H9 (cell line): ENCODE measurements at regions not wholly inside any gene's neighbourhood (a gene's known extent, or its start where the extent isn't known, plus 50 kb on each side); places are given as distances from the start of the nearest gene placed in this dataset.

ENCODE experiments used
- DNase-seq: peaks from one replicate; pipeline ENCODE4 v3.0.0-alpha.2; 2017
- H2AFZ ChIP-seq: one replicate; pipeline ENCODE4 v1.6.1; 2013; ENCODE audit warnings: mild to moderate bottlenecking, low read length, control low read depth, moderate library complexity
- H2AK5ac ChIP-seq: 2 replicates; pipeline ENCODE4 v1.6.1; 2013; ENCODE audit warnings: low read length, control low read depth, mixed read lengths; ENCODE audit not compliant: insufficient read length
- H2BK120ac ChIP-seq: one replicate; pipeline ENCODE4 v1.6.1; 2013; ENCODE audit warnings: low read depth, mild to moderate bottlenecking, low read length, control low read depth, inconsistent platforms; ENCODE audit not compliant: poor library complexity, severe bottlenecking
- H2BK12ac ChIP-seq: 2 replicates; pipeline ENCODE4 v1.6.1; 2013; ENCODE audit warnings: low read length, control low read depth, mixed read lengths, low read depth; ENCODE audit not compliant: insufficient read length
- H2BK15ac ChIP-seq: 2 replicates; pipeline ENCODE4 v1.6.1; 2013; ENCODE audit warnings: low read depth, low read length, control low read depth
- H2BK20ac ChIP-seq: one replicate; pipeline ENCODE4 v1.6.1; 2013; ENCODE audit warnings: low read depth, mild to moderate bottlenecking, low read length, control low read depth, inconsistent platforms; ENCODE audit not compliant: poor library complexity, severe bottlenecking
- H2BK5ac ChIP-seq: 2 replicates; pipeline ENCODE4 v1.6.1; 2013; ENCODE audit warnings: low read length, control low read depth, mixed read lengths; ENCODE audit not compliant: insufficient read length
- H3K14ac ChIP-seq: 2 replicates; pipeline ENCODE4 v1.6.1; 2013; ENCODE audit warnings: low read length, control low read depth; ENCODE audit not compliant: insufficient read depth
- H3K18ac ChIP-seq: 2 replicates; pipeline ENCODE4 v1.6.1; 2013; ENCODE audit warnings: low read depth, mild to moderate bottlenecking, mixed read lengths, low read length, control low read depth; ENCODE audit not compliant: insufficient read length
- H3K23ac ChIP-seq: 2 replicates; pipeline ENCODE4 v1.6.1; 2013; ENCODE audit warnings: low read length, control low read depth, mixed read lengths, low read depth; ENCODE audit not compliant: insufficient read length
- H3K23me2 ChIP-seq: 2 replicates; pipeline ENCODE4 v1.6.1; 2013; ENCODE audit warnings: low read depth, mild to moderate bottlenecking, mixed read lengths, low read length, control low read depth; ENCODE audit not compliant: insufficient read length, poor library complexity, severe bottlenecking
- H3K27ac ChIP-seq: 2 replicates; pipeline ENCODE4 v1.5.1; 2013; ENCODE audit warnings: low read length, control low read depth, mixed read lengths, low read depth; ENCODE audit not compliant: insufficient read length
- H3K27me3 ChIP-seq: 2 replicates; pipeline ENCODE4 v1.6.1; 2013; ENCODE audit warnings: low read length, control low read depth, inconsistent platforms; ENCODE audit not compliant: insufficient read depth
- H3K4ac ChIP-seq: 2 replicates; pipeline ENCODE4 v1.6.1; 2013; ENCODE audit warnings: low read depth, mild to moderate bottlenecking, control low read depth, inconsistent platforms, low read length, moderate library complexity
- H3K4me1 ChIP-seq: 2 replicates; pipeline ENCODE4 v1.6.1; 2013; ENCODE audit warnings: low read length, control low read depth, inconsistent platforms; ENCODE audit not compliant: insufficient read depth
- H3K4me2 ChIP-seq: 2 replicates; pipeline ENCODE4 v1.6.1; 2013; ENCODE audit warnings: low read length, control low read depth, mixed read lengths; ENCODE audit not compliant: insufficient read length, insufficient read depth
- H3K56ac ChIP-seq: 2 replicates; pipeline ENCODE4 v1.6.1; 2013; ENCODE audit warnings: low read depth, mild to moderate bottlenecking, mixed read lengths, low read length, control low read depth; ENCODE audit not compliant: insufficient read length
- H3K79me1 ChIP-seq: 2 replicates; pipeline ENCODE4 v1.6.1; 2013; ENCODE audit warnings: low read depth, mild to moderate bottlenecking, moderate library complexity, low read length, control low read depth, inconsistent platforms; ENCODE audit not compliant: insufficient read depth, poor library complexity, severe bottlenecking
- H3K79me2 ChIP-seq: 2 replicates; pipeline ENCODE4 v1.6.1; 2013; ENCODE audit warnings: low read length, control low read depth, inconsistent platforms; ENCODE audit not compliant: insufficient read depth
- H3K9ac ChIP-seq: 2 replicates; pipeline ENCODE4 v1.6.1; 2013; ENCODE audit warnings: low read length, control low read depth, mixed read lengths; ENCODE audit not compliant: insufficient read length; ENCODE audit errors: extremely low read depth
- H3K9me3 ChIP-seq: one replicate; pipeline ENCODE4 v1.6.1; 2013; ENCODE audit warnings: low read depth, low read length, inconsistent platforms; ENCODE audit not compliant: control insufficient read depth
- H3T11ph ChIP-seq: one replicate; pipeline ENCODE4 v1.6.1; 2013; ENCODE audit warnings: mild to moderate bottlenecking, low read length, control low read depth, inconsistent platforms
- H4K20me1 ChIP-seq: one replicate; pipeline ENCODE4 v1.6.1; 2013; ENCODE audit not compliant: control insufficient read depth, insufficient read length, insufficient read depth
- H4K5ac ChIP-seq: 2 replicates; pipeline ENCODE4 v1.6.1; 2013; ENCODE audit warnings: low read depth, mild to moderate bottlenecking, mixed read lengths, low read length, control low read depth; ENCODE audit not compliant: insufficient read length
- H4K8ac ChIP-seq: replicated peaks from 2 replicates; pipeline ENCODE4 v1.6.1; 2013; ENCODE audit warnings: low read length, control low read depth, mixed read lengths, low read depth; ENCODE audit not compliant: insufficient read length
- H4K91ac ChIP-seq: 2 replicates; pipeline ENCODE4 v1.6.1; 2013; ENCODE audit warnings: low read depth, mild to moderate bottlenecking, moderate library complexity, mixed read lengths, low read length, control low read depth; ENCODE audit not compliant: insufficient read length
- H3K27ac Mint-ChIP-seq, 3 experiments: 2 replicates in 2 of 3; 3 replicates in 1 of 3; pipeline ENCODE4 v1.8.0; 2020 to 2021; ENCODE audit warnings: mixed read lengths in 3 of 3, mild to moderate bottlenecking in 1 of 3, moderate library complexity in 1 of 3
- H3K27me3 Mint-ChIP-seq: 2 replicates; pipeline ENCODE4 v1.8.0; 2021; ENCODE audit warnings: low read depth, mild to moderate bottlenecking, moderate library complexity, mixed read lengths
- H3K36me3 Mint-ChIP-seq, 3 experiments: 2 replicates in 2 of 3; 3 replicates in 1 of 3; pipeline ENCODE4 v1.8.0; 2020 to 2021; ENCODE audit warnings: low read depth in 3 of 3, mixed read lengths in 3 of 3; ENCODE audit not compliant: insufficient read depth in 1 of 3
- H3K4me1 Mint-ChIP-seq, 2 experiments: 2 replicates each; pipeline ENCODE4 v1.8.0; 2020; ENCODE audit warnings: mixed read lengths in 2 of 2
- H3K4me3 Mint-ChIP-seq, 2 experiments: 2 replicates in 1 of 2; 3 replicates in 1 of 2; pipeline ENCODE4 v1.8.0; 2020 to 2021; ENCODE audit warnings: mild to moderate bottlenecking in 2 of 2, mixed read lengths in 2 of 2, moderate library complexity in 1 of 2
- H3K9me3 Mint-ChIP-seq, 2 experiments: 2 replicates in 1 of 2; 3 replicates in 1 of 2; pipeline ENCODE4 v1.8.0; 2020; ENCODE audit warnings: mild to moderate bottlenecking in 2 of 2, mixed read lengths in 2 of 2, moderate library complexity in 1 of 2
- WGBS: extraction: QIAGEN DNeasy Blood & Tissue Kit; methylation state at CpG from one replicate; pipeline ENCODE4 v1.1.7; 2013; ENCODE audit warnings: missing lambda C conversion rate, low lambda C conversion rate, mixed read lengths; ENCODE audit not compliant: insufficient read length; ENCODE audit errors: extremely low coverage; 5-methylcytosine and 5-hydroxymethylcytosine counted together
- TF ChIP-seq, protein P1 (sequence below): fragments of 200-600 bp; sonication (generic); conservative IDR thresholded peaks from 3 replicates; pipeline ENCODE4 v1.8.0; 2021; ENCODE audit warnings: antibody characterized with exemption, mild to moderate bottlenecking

DNA sequence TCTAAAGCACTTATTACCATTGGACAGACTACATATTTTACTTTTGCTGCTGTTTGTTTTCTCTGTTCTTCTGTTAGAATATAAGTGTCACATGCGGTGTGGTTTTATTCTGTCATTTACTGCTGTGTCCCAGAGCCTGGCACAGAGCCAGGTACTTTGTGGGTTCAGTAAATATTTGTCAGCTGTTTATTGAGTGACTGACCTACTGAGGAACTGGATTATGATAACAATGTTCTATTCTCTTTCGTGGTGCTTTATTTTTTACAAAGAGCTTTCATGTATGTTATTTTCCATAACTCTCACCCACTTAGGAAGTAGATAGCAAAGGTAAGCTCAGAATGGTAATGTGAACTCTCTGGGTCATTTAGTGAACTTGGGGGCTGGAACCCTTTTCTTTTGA lies 118.8 kb downstream of the RWDD3 start:
- H3K14ac ChIP-seq, result no peak overlapping the region
- no peak overlapping the region for H3K9ac ChIP-seq
- no peak overlapping the region for H3K4me3 Mint-ChIP-seq
- H3K79me2 ChIP-seq, result no peaks in the 10 kb centered on the region
- no peaks in the 10 kb centered on the region for H3K23me2 ChIP-seq
- no peaks in the 10 kb centered on the region for H3K79me1 ChIP-seq
- H3K23ac ChIP-seq, result no peak overlapping the region
- no peak overlapping the region for H3K27ac ChIP-seq
- H2BK12ac ChIP-seq, result no peak overlapping the region
- no peak overlapping the region for H2BK120ac ChIP-seq
- no peak overlapping the region for H3K4me2 ChIP-seq
- TF ChIP-seq, protein P1, sequence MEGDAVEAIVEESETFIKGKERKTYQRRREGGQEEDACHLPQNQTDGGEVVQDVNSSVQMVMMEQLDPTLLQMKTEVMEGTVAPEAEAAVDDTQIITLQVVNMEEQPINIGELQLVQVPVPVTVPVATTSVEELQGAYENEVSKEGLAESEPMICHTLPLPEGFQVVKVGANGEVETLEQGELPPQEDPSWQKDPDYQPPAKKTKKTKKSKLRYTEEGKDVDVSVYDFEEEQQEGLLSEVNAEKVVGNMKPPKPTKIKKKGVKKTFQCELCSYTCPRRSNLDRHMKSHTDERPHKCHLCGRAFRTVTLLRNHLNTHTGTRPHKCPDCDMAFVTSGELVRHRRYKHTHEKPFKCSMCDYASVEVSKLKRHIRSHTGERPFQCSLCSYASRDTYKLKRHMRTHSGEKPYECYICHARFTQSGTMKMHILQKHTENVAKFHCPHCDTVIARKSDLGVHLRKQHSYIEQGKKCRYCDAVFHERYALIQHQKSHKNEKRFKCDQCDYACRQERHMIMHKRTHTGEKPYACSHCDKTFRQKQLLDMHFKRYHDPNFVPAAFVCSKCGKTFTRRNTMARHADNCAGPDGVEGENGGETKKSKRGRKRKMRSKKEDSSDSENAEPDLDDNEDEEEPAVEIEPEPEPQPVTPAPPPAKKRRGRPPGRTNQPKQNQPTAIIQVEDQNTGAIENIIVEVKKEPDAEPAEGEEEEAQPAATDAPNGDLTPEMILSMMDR, result no peak
- H3K27me3 Mint-ChIP-seq, result no peaks in the 10 kb centered on the region; the same call in 1 of the 2 replicates
- H3K36me3 Mint-ChIP-seq, result no peaks in the 10 kb centered on the region
- H2AK5ac ChIP-seq, result no peak overlapping the region
- H3T11ph ChIP-seq, result no peak overlapping the region
- H4K20me1 ChIP-seq, result no peaks in the 10 kb centered on the region
- no peak overlapping the region for H2BK5ac ChIP-seq
- H3K27ac Mint-ChIP-seq, result no peak overlapping the region; a peak in 1 of 7 replicates
- no CpG with 5 or more reads among the region's 2 CpGs for WGBS
- H4K8ac ChIP-seq, result no peak overlapping the region
- H3K4me1 ChIP-seq, result no peaks in the 10 kb centered on the region
- H3K56ac ChIP-seq, result no peak overlapping the region
- no peak overlapping the region for H2BK20ac ChIP-seq
- H3K9me3 ChIP-seq, result no peaks in the 10 kb centered on the region
- no peak overlapping the region for H4K91ac ChIP-seq
- DNase-seq, result no peak
- no peaks in the 10 kb centered on the region for H3K27me3 ChIP-seq
- H2AFZ ChIP-seq, result no peak overlapping the region
- no peak overlapping the region for H4K5ac ChIP-seq
- peaks cover 3 to 8% of the 10 kb centered on the region in 2 experiments for H3K4me1 Mint-ChIP-seq
- H3K4ac ChIP-seq, result no peak overlapping the region
- no peaks in the 10 kb centered on the region; a peak in 1 of 5 replicates for H3K9me3 Mint-ChIP-seq
- no peak overlapping the region for H3K18ac ChIP-seq
- no peak overlapping the region for H2BK15ac ChIP-seq
